OCI-LY3 (cell line): ENCODE measurements at regions not wholly inside any gene's neighbourhood (a gene's known extent, or its start where the extent isn't known, plus 50 kb on each side); places are given as distances from the start of the nearest gene placed in this dataset.

Source experiments
- CTCF ChIP-seq: fragments of 200-600, 300-600 bp; sonication (generic); IDR thresholded peaks from 2 replicates; pipeline ENCODE4 v1.5.1; 2014; ENCODE audit warnings: antibody characterized with exemption, low read length, low read depth
- EZH2phosphoT487 ChIP-seq: fragments of 200-600 bp; shearing (Covaris generic); IDR thresholded peaks from 2 replicates; pipeline ENCODE4 v1.6.1; 2018; ENCODE audit warnings: antibody characterized with exemption, mixed run types, low read depth

GRCh38 chr10:31709028-31709427 lies 219.6 kb downstream of the ARHGAP12 start:
- TF ChIP-seq CTCF (peak; percentile 43), EZH2phosphoT487 (no peak)
